Endothelial cell of umbilical vein (primary cell): ENCODE measurements at regions not wholly inside any gene's neighbourhood (a gene's known extent, or its start where the extent isn't known, plus 50 kb on each side); places are given as distances from the start of the nearest gene placed in this dataset.

Experiments
- CTCF ChIP-seq, 2 donors: IDR thresholded peaks; 1 replicate in 1 of 2; 2 replicates in 1 of 2; pipeline ENCODE4 v1.5.1; 2011; ENCODE audit warnings: low read length in 2 of 2, mild to moderate bottlenecking in 2 of 2, moderate library complexity in 2 of 2, control low read depth in 1 of 2, inconsistent platforms in 1 of 2, low read depth in 1 of 2; ENCODE audit not compliant: insufficient read depth in 1 of 2; ENCODE audit errors: extremely low read depth in 1 of 2
- EZH2 ChIP-seq: IDR thresholded peaks from 2 replicates; pipeline ENCODE4 v1.6.1; 2012; ENCODE audit warnings: borderline replicate concordance, low read depth, mild to moderate bottlenecking, moderate library complexity, low read length, inconsistent platforms; ENCODE audit not compliant: severe bottlenecking
- MYC ChIP-seq: IDR thresholded peaks from one replicate; pipeline ENCODE4 v1.6.1; 2011; ENCODE audit warnings: mild to moderate bottlenecking, low read depth, low read length
- POLR2A ChIP-seq: IDR thresholded peaks from 2 replicates; pipeline ENCODE4 v1.6.1; 2012; ENCODE audit warnings: low read depth, mild to moderate bottlenecking, control low read depth, low read length

GRCh38 chr14:40487824-40488223, 1055.6 kb upstream of the FBXO33 start:
- TF ChIP-seq MYC, result no peak
- TF ChIP-seq CTCF (IDR thresholded peaks at IDR 0.05; ENCODE audit: extremely low read depth in 1 of 2, insufficient read depth in 1 of 2, low read depth in 1 of 2, low read length in 2 of 2), result no peak
- TF ChIP-seq POLR2A, result no peak
- TF ChIP-seq EZH2, result no peak
